LNCAP (cell line): ENCODE measurements at regions not wholly inside any gene's neighbourhood (a gene's known extent, or its start where the extent isn't known, plus 50 kb on each side); places are given as distances from the start of the nearest gene placed in this dataset.

ENCODE experiments used
- CTCF ChIP-seq: fragments of 450-650 bp; IDR thresholded peaks from 2 replicates; pipeline ENCODE4 v1.5.1; 2017; ENCODE audit warnings: mild to moderate bottlenecking

- no peak for TF ChIP-seq CTCF
Observed at GRCh38 chr1:79847700-79848099, 841.2 kb upstream of the ADGRL4 start.

- TF ChIP-seq CTCF = no peak
Observed at GRCh38 chr1:79845936-79846335, 839.4 kb upstream of the ADGRL4 start.

- TF ChIP-seq CTCF = no peak
Observed at GRCh38 chr1:79842811-79843210, 836.3 kb upstream of the ADGRL4 start.

GRCh38 chr1:79839882-79840281 lies 833.4 kb upstream of the ADGRL4 start:
- TF ChIP-seq CTCF = no peak

GRCh38 chr1:79827446-79827845 lies 820.9 kb upstream of the ADGRL4 start:
- no peak for TF ChIP-seq CTCF

- TF ChIP-seq CTCF = no peak
Observed at GRCh38 chr1:79825551-79825950, 819.0 kb upstream of the ADGRL4 start.

- no peak for TF ChIP-seq CTCF
Observed at GRCh38 chr1:79822053-79822452, 815.5 kb upstream of the ADGRL4 start.

GRCh38 chr1:79819140-79819539 lies 812.6 kb upstream of the ADGRL4 start:
- no peak for TF ChIP-seq CTCF
